DMS53 treated with DMSO at 0.1 percent for 48 hours (cell line): ENCODE measurements at regions not wholly inside any gene's neighbourhood (a gene's known extent, or its start where the extent isn't known, plus 50 kb on each side); places are given as distances from the start of the nearest gene placed in this dataset.

Experiments
- DNase-seq: peaks from one replicate; lab custom pipeline; 2025; ENCODE audit not compliant: unreplicated experiment; lab: John Stamatoyannopoulos, UW

GRCh38 chr1:239676522-239677273, 290.3 kb downstream of the CHRM3 start:
- DNase-seq = no peak

DNA sequence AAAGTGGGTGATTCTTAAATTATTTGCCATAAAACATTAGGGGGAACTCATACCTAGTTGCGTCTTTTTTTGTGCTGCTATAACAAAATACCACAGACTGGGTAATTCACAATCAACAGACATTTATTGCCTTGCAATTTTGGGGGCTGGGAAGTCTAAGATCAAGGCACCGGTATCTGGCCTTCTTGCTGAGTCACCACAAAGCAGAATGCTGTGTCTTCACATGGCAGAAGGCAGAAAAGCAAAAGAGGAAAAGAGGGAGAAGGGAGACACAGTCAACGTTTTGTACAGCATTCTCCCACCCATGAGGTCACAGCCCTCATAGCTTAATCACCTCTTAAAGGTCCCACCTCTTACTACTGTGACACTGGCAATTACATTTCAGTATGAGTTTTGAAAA, 291.0 kb downstream of the CHRM3 start:
- DNase-seq = no peak

- no peak for DNase-seq
Measured at GRCh38 chr1:239678181-239678580, 291.8 kb downstream of the CHRM3 start.

- DNase-seq = no peak
Measured at GRCh38 chr1:239682046-239682445, 295.7 kb downstream of the CHRM3 start.

- DNase-seq = no peak
Measured at GRCh38 chr1:239682960-239683359, 296.6 kb downstream of the CHRM3 start.

DNA sequence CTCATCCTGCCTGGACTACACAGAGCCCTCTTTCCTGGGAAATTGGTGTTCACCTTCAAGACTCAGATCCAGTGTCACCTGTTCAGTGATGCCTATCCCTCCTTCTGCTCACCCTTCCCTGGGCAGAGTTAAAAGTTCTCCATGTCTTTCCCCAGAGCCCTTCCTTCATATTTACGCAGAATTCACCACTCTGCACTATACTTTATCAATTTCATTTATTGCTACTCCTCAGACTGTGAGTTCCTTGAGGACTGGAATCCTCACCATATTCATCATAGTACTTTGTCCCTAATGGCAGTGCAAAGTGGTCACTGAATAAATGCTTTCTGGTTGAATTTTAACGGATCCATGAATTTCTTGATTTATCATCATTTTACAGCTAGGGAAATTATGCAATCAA, 300.0 kb downstream of the CHRM3 start:
- DNase-seq = no peak

- no peak for DNase-seq
Measured at GRCh38 chr1:239696317-239696716, 309.9 kb downstream of the CHRM3 start.

DNA sequence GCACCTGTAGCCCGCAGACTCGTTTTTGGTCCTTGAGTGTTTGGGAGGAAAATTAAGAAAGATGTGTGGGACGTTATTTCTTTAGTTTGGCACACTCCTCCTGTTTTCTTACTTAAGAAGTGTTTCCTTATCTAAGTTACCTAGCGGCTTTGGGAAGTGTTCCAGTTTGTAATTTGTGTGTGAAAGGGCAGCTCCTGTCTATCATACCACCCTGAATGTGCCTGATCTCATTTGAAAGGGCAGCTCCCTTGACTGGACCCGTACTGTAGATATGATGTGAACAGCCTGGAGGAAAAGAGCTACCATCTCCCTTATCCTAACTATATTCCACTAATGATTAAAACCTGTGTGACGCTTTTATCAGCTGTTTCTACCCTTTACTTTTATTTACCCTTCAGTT, 314.3 kb downstream of the CHRM3 start:
- no peak for DNase-seq

DNA sequence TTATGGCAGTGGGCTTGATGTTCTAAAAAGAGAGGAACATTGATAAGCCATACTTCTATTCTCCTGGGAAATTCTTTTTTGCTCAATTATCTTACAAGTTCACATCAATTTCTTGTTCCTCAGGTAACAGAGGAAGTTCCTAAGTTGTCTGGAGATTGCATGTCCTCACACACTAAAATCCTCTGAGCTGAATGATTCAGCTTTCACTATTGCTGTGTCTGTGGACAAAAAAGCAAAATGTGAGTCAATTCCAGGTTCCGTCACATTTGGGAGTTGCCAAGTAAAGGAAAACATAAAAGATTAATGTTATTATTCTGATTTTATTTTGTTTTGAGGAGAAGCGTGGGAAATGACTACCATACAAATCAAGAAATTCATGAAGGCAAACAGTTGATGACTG, 316.7 kb downstream of the CHRM3 start:
- no peak for DNase-seq

GRCh38 chr1:239706245-239706892, 320.0 kb downstream of the CHRM3 start:
- no peak for DNase-seq

DNA sequence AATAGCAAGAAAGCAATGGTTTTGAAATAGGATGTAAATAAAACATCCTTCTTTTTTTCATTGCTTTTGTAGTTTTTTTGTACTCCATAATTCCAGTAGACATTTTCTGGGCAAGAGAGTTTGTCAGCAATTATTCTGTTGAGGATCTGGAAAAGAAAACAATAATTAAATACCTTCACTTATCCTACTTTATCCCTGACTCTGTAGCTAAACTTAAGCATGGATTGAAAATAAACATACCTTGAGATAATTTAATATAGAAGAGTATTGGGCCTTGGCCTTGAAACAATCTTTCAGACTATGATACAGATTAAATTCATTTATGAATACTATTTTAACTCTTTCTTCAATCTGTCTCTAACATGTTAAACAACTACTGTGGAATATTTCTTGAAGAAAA, 321.2 kb downstream of the CHRM3 start:
- DNase-seq = no peak

GRCh38 chr1:239708622-239709021, 322.3 kb downstream of the CHRM3 start:
- DNase-seq = no peak

GRCh38 chr1:239711768-239712167, 325.4 kb downstream of the CHRM3 start:
- DNase-seq = no peak

- no peak for DNase-seq
Measured at GRCh38 chr1:239717097-239717917, 330.9 kb downstream of the CHRM3 start.

- DNase-seq = no peak
Measured at GRCh38 chr1:239717918-239718184, 331.5 kb downstream of the CHRM3 start.

GRCh38 chr1:239718571-239718970, 332.2 kb downstream of the CHRM3 start:
- DNase-seq = no peak

DNA sequence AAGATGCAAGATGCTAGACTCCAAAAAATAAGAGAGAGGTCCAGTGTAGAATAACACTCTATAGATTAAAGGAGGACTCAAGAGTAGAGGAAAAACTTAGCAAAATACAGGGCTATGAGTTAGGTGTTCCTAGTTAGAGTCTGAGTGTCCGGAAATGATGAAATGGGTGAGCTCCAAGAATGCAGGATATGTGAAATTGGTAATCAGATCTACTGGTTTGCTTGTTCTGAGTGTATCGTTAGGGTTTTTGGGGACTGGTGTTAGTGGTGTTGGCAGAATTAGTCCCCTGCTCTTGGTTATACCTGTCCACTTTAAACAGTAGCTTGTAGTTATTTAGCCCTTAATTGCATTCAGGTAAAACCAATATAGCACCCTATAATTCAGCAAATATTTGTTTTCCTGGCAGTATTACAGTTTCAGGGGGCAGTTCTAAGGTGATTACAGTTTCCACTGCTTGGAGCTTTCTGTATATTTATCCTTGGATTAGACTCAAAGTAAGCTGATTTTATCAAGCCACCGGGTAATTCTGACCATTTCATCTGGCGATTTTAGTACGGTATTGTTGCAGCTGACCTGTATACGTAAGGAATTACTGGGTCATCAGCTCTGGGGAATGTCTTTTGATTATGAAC, 332.7 kb downstream of the CHRM3 start:
- DNase-seq = no peak

DNA sequence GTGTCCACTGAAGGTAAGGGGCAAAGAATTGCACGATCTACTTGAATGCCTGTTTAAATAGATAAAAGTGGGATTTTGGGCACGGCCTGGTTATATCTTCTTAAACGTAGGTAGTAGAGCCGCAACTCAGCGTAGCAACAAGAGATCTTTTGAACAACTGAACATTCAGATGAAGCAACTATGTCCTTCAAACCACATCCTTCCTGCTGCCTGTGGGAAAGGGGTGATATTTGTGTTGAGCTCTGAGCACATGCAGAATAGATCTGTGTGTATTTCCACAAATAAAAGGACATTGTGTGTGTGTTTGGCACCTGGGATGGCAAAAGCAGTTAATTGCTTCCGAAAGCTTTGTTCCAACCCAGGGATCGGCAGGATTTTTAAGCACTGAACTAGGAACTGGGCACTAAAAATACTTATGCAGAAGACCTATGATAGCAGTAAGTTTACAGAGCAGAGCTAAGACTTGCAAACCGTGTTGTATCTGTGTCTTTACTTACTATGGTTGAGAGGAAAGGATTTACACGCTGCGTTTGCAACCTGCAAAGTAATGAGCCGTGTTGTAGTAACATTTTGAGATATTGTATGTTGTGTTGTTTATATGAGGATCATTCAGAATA, 333.4 kb downstream of the CHRM3 start:
- no peak for DNase-seq

DNA sequence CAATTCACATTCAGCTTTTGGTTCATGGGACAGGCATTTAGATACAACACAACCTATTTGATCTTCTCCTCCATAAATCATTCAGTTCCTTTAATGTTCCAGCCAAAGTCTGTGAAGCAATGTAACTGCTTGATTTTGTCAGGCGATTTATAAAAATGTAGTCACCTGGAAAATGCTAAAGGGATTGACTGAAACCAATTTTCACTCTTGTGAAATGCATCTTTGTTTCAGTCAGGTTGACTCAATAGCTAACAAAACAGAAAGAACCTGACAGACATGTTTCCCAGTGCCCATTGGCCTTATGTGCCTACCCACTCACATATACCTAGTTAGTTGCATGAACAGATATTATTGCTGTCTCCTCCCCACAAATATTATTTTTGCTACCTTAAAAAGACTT, 335.7 kb downstream of the CHRM3 start:
- DNase-seq = no peak

DNA sequence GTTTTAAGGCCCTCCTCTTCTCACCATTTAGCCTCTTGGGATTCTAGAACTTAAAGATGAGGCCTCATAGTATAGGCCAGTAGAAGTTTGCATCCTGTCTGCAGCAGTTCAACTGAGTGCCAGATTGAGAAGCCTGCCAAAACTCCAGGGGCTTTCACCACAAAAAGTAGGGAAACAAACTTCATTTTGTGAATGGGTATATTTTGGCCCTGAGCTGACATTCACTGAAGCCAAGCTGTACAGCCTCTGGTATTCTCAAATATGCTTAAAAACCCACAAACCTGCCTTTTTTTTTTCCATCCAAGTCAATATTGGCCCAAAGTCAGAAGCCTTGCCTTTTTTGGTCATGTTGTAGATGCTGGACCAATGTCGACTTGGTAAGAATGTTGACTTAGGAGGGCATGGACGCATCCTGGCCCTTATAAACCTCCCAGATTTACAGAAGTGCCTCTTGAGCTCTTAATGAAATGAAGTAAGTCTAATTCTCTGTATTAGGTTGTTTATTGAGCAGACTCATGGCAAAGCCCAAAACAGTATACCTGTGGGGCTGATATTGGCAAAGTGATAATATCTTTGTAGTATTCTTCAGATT, 337.5 kb downstream of the CHRM3 start:
- no peak for DNase-seq

GRCh38 chr1:239725371-239725770, 339.0 kb downstream of the CHRM3 start:
- no peak for DNase-seq
